ENCODE measurements at regions not wholly inside any gene's neighbourhood (a gene's known extent, or its start where the extent isn't known, plus 50 kb on each side); places are given as distances from the start of the nearest gene placed in this dataset.

DNA sequence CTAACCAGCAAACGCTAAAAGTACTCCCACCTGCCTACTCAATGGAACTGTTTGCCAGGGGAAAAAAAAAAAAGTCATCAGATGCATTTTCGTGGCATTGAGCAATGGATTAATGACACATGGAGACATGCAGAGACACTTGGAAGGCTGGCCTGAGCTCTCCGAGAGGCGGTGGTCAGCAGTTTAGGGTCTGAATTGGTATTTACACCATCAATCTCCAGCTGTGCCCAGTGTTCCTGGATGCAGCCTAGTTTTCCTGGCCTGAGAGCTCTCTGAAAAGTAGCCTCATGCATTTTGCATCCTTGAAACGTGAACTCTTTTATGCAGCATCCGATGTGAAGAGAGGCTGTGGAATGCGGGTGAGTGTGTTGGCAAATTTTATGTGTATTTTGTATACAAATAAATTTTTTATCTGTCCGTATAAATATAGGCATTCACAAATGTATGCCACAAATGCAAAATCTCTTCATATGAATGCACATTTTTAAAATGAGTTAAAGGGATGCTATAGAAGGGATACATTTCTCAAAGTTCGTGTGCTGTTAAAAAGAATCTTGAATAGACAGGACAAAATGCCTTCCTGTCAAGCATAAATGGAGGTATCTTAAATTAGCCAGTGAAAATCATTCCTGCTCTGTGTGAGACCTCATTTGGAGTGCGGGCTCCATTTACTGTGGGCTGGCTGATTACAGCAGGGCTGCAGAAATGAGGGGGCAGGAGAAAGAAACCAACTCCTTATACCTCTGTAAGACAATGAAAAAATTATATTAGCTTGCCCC, 137.7 kb upstream of the PFKP start:
- no peaks in the 10 kb centered on the region for H3K36me3 Mint-ChIP-seq (ENCODE audit: low read depth)
- TF ChIP-seq, protein P1, sequence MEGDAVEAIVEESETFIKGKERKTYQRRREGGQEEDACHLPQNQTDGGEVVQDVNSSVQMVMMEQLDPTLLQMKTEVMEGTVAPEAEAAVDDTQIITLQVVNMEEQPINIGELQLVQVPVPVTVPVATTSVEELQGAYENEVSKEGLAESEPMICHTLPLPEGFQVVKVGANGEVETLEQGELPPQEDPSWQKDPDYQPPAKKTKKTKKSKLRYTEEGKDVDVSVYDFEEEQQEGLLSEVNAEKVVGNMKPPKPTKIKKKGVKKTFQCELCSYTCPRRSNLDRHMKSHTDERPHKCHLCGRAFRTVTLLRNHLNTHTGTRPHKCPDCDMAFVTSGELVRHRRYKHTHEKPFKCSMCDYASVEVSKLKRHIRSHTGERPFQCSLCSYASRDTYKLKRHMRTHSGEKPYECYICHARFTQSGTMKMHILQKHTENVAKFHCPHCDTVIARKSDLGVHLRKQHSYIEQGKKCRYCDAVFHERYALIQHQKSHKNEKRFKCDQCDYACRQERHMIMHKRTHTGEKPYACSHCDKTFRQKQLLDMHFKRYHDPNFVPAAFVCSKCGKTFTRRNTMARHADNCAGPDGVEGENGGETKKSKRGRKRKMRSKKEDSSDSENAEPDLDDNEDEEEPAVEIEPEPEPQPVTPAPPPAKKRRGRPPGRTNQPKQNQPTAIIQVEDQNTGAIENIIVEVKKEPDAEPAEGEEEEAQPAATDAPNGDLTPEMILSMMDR (IDR thresholded peaks at IDR 0.05; ENCODE audit: unreplicated experiment in 3 of 3) = no peak
- H3K27me3 Mint-ChIP-seq (ENCODE audit: low read depth) = peaks cover 31% of the 10 kb centered on the region
- no peaks in the 10 kb centered on the region for H3K9me3 Mint-ChIP-seq
- peaks cover 29% of the 10 kb centered on the region for H3K4me1 Mint-ChIP-seq
- no peak overlapping the region for H3K4me3 Mint-ChIP-seq
- no peak overlapping the region for H3K27ac Mint-ChIP-seq

DNA sequence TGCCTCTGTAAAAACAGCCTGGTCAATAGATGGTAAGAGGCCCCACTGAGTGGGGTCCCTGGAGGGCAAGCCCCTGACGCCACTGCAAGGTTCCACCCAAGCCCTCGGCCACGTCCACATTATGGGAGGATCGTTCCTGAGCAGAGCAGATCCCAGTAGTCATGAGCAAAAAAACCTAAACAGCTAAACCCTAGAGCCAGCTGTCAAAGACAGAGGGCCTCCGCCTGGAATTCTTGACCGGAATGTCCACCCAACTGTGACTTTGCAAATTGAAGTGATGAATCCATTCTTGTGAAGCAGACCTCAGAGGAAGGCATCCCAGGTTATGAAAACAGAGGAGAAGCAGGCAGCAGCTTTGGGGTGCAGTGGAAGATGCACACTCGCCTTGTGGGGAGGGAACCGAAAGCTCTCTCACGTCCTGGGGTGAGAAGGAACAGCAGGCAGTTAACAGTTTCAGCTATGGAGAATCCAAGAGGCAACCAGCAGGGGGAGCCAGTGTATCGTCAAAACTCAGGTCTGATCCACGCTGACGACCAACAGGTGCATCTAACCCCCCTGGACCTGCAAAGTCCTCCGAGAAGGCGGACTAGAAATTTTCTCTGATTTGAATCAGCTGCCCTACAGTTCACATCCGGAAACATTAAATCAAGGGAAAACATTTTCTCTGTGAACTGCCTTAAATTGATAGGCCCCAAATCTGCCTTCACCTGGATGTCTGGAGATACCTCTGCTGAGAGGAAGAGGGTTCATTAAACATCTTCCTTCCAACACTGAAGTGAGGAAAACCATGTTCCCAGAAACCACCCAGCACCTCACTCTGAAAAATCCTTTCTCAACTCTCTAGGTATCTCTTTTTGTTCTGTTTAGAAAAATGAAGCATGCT, 139.1 kb upstream of the PFKP start:
- Mint-ChIP-seq H3K4me3 (no peak overlapping the region), H3K4me1 (peaks cover 26% of the 10 kb centered on the region), H3K36me3 (ENCODE audit: low read depth) (no peaks in the 10 kb centered on the region), H3K27me3 (ENCODE audit: low read depth) (peaks cover 32% of the 10 kb centered on the region), H3K9me3 (no peaks in the 10 kb centered on the region), H3K27ac (no peak overlapping the region)
- TF ChIP-seq, protein P1 (IDR thresholded peaks at IDR 0.05; ENCODE audit: unreplicated experiment in 3 of 3) = peak; percentile 68 to 79 (median 69)

DNA sequence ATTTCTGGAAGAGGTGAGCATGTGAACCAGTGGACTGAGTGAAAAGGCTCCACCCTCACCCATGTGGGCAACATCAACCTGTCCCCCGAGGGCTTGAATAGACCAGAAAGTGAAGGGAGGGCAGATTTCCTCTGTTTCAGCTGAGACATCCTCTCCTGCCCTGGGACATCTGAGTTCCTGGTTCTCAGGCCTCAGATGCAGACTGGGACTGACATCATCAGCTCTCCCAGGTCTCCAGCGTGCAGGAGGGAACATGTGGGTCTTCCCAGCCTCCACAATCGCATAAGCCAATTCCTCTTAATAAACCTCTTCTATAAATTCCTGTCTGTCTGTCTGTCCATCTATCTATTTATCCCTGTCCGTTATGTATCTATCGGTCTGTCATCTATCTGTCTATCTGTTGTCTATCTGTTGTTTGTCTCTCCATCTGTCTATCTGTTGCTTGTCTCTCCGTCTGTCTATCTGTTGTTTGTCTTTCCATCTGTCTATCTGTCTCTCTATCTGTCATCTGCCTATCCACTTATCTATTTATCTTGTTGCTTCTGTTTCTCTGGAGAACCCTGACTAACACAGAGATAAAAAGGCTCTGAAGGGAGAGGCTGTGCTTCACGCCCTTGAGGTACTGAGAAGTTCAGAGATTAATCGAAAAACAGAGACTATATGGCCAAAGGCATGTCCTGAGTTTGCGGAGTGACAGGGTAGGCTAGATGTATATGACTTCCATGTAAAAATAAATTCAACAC, 140.3 kb upstream of the PFKP start:
- TF ChIP-seq, protein P1 (IDR thresholded peaks at IDR 0.05; ENCODE audit: unreplicated experiment in 3 of 3) = no peak
- Mint-ChIP-seq H3K4me1 (peaks cover 26% of the 10 kb centered on the region), H3K27ac (no peak overlapping the region), H3K9me3 (no peaks in the 10 kb centered on the region), H3K4me3 (no peak overlapping the region), H3K36me3 (ENCODE audit: low read depth) (no peaks in the 10 kb centered on the region), H3K27me3 (ENCODE audit: low read depth) (peaks cover 37% of the 10 kb centered on the region)

DNA sequence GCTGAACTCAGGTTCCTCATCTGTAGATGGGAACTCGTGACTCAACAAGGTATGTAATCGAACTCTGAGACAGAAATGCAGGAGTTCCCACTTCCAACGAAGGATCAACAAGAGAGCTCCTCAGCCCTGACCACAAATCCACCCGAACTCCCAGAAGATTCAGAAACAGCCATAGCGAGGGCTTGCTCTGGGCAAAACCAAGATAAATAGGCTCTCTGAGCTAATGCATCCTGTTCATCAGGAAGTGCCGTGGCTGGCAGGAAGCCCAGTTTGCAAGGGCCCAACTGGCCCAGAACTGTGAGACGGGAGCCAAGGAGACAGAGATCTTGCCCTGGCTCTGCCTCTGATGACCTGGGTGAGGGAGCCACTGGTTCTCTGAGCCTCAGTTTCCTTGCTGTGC, 141.7 kb upstream of the PFKP start:
- TF ChIP-seq, protein P1 (IDR thresholded peaks at IDR 0.05; ENCODE audit: unreplicated experiment in 3 of 3) = no peak
- H3K27ac Mint-ChIP-seq = no peak overlapping the region
- H3K4me3 Mint-ChIP-seq = no peak overlapping the region
- peaks cover 32% of the 10 kb centered on the region for H3K4me1 Mint-ChIP-seq
- H3K9me3 Mint-ChIP-seq = peaks cover 3% of the 10 kb centered on the region
- no peaks in the 10 kb centered on the region for H3K36me3 Mint-ChIP-seq (ENCODE audit: low read depth)
- H3K27me3 Mint-ChIP-seq (ENCODE audit: low read depth) = peaks cover 31% of the 10 kb centered on the region

DNA sequence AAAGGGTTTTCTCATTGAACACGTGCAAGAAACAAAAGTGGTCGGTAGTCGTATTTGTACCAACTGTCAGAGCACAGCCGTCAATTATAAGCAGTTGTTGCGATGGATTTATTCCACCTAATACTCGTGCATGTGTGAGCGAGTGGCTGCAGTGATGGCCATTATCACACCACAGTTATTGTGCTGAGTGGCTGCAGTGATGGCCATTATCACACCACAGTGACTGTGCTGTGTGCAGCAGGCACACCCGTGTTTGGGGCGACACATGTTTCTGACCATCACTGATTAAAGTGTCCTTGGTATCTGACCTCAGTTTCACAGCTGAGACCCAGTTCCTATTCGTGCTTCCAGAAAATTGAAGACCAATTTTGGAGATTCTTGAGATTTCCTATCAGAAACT, 142.9 kb upstream of the PFKP start:
- Mint-ChIP-seq H3K4me3 (no peak overlapping the region), H3K27ac (peak overlapping the region in 1 of 3 experiments; percentile 42), H3K27me3 (ENCODE audit: low read depth) (peaks cover 32% of the 10 kb centered on the region), H3K9me3 (peaks cover 3% of the 10 kb centered on the region), H3K36me3 (ENCODE audit: low read depth) (no peaks in the 10 kb centered on the region), H3K4me1 (peaks cover 36% of the 10 kb centered on the region)
- TF ChIP-seq, protein P1 (IDR thresholded peaks at IDR 0.05; ENCODE audit: unreplicated experiment in 3 of 3) = no peak

Measured in nephron (organoid).